ENCODE measurements at regions not wholly inside any gene's neighbourhood (a gene's known extent, or its start where the extent isn't known, plus 50 kb on each side); places are given as distances from the start of the nearest gene placed in this dataset.
"Not testable (repeated sequence)": the region's sequence is repeated elsewhere in the genome, so short reads cannot be mapped to it uniquely, and the experiment has no call there.

DNA sequence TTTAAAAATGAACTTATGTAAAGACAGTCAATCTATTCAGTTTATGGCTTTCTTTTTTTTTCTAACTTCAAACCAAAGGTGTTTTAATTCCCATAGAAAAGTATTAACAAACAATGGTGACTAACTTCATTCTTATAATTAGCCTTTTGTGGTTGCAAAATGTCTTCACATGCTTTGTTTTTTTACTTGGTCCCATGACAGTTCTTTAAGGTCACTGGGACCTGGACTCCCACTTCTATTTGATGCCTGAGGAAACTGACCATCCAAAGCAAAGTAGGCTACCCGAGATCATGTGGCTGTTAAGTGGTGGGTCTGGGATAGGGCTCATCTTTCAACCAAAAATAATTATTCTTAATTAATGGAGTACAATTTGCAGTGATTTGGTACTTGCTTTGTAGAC is 74.6 kb upstream of the CDC42EP3 start:
- TF ChIP-seq, protein P1, sequence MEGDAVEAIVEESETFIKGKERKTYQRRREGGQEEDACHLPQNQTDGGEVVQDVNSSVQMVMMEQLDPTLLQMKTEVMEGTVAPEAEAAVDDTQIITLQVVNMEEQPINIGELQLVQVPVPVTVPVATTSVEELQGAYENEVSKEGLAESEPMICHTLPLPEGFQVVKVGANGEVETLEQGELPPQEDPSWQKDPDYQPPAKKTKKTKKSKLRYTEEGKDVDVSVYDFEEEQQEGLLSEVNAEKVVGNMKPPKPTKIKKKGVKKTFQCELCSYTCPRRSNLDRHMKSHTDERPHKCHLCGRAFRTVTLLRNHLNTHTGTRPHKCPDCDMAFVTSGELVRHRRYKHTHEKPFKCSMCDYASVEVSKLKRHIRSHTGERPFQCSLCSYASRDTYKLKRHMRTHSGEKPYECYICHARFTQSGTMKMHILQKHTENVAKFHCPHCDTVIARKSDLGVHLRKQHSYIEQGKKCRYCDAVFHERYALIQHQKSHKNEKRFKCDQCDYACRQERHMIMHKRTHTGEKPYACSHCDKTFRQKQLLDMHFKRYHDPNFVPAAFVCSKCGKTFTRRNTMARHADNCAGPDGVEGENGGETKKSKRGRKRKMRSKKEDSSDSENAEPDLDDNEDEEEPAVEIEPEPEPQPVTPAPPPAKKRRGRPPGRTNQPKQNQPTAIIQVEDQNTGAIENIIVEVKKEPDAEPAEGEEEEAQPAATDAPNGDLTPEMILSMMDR (IDR thresholded peaks at IDR 0.05) = not testable (repeated sequence)
- TF ChIP-seq POLR2A (IDR thresholded peaks at IDR 0.05) = not testable (repeated sequence)

Measured in ovary (tissue), 3 donors.